Suppressor macrophage treated with lipopolysaccharide for 1 hour (primary cell): ENCODE measurements at regions not wholly inside any gene's neighbourhood (a gene's known extent, or its start where the extent isn't known, plus 50 kb on each side); places are given as distances from the start of the nearest gene placed in this dataset.
"Not testable (repeated sequence)": the region's sequence is repeated elsewhere in the genome, so short reads cannot be mapped to it uniquely, and the experiment has no call there.

Source experiments
- DNase-seq, 3 donors: peaks; one replicate each; pipeline ENCODE4 v3.0.0-alpha.2; 2020 to 2022

- DNase-seq = no peak
Measured at GRCh38 chr13:64626105-64626504, 2604.0 kb downstream of the PCDH9 start.

- DNase-seq = no peak
Measured at GRCh38 chr13:64617231-64617630, 2612.9 kb downstream of the PCDH9 start.

GRCh38 chr13:64591971-64592370, 2638.2 kb downstream of the PCDH9 start:
- no peak for DNase-seq

GRCh38 chr13:64579331-64579730, 2650.8 kb downstream of the PCDH9 start:
- DNase-seq = no peak

GRCh38 chr13:64568748-64569147, 2661.4 kb downstream of the PCDH9 start:
- DNase-seq = no peak

- DNase-seq = not testable (repeated sequence)
Measured at GRCh38 chr13:64558031-64558430, 2672.1 kb downstream of the PCDH9 start.

DNA sequence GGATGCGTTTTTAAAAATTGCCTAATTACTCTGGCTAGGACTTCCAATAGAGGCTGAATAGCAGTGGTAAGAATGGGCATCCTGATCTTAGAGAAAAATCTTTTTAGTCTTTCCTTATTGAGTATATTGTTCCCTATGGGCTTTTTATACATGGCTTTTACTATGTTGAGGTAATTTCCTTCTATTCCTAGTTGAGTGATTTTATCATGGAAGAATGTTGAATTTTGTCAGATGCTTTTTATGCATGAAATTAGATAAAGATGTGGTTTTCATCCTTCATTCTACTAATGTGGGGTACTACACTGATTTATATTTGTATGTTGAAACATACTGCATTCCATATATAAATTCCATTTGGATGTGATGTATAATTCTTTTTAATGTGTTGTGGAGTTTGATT, 2673.8 kb downstream of the PCDH9 start:
- DNase-seq = no peak

DNA sequence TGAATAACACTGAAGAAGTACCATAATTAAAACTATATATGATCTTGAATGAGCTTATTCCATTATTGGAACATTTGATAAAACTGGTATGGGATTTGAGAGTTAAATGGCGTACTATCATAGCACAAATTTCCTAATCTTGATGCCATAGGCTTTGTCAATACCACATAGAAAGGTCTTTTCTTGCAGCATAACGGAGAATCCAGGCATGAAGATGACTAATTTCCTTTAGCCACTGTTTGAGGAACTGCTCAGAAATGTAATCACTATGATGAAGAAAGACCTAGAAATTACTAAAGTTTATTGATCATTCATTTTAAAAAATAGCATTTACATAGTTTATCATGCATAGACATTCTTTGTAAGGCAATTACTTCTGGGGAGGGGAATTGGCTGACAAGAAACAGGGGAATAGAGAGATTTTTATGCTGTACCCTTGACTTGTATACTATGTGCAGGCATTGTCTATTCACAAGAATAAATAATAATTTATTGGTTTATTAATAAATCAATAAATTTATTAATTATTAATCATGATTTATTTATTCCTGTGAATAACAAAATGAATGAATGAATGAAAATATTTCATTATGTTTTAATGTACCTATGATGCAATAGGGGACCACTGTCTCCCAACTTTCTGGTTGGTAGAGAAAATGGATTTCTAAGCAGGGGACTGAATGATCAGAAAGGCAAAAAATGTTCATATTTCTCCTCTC, 2676.6 kb downstream of the PCDH9 start:
- peak; percentile 46 to 64 (median 57) for DNase-seq

- DNase-seq = peak in 1 of 3 donors; percentile 1
Measured at GRCh38 chr13:64551755-64552154, 2678.4 kb downstream of the PCDH9 start.

- no peak for DNase-seq
Measured at GRCh38 chr13:64546371-64546770, 2683.8 kb downstream of the PCDH9 start.

DNA sequence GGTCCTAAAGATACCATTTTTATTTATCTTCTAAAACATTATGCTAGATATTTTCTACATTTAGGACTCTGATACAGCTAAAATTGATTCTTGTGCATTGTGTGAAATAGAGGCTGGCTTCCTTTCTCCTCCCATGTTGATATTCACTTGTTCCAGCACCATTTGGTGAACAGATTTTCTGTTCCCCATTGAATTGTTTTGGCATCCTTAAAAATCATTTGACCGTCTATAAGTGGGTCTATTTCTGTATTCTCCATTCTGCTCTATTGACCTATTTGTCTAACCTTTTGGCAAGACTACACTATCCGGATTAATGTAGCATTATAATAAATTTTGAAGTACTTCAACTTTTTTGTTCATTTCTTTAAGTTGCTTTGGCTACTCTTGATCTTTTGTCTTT, 2689.2 kb downstream of the PCDH9 start:
- no peak for DNase-seq

DNA sequence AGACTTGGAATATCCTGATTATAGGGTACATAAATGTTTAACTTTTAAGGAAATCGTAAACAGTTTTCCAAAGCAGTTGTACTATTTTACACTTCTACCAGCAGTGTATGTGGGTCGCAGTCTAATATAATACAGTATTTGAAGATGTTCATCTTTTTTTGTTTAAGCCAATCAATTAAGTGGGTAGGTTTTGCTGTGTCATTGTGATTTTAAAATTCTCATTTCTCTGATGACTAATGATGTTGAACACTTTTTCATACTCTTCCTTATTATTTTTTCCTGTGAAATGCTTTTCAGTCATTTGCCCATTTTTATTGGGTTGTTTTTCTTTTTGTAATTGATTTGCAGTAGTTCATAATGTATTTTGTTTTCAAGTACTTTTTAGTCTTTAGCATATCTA, 2689.7 kb downstream of the PCDH9 start:
- DNase-seq = no peak

DNA sequence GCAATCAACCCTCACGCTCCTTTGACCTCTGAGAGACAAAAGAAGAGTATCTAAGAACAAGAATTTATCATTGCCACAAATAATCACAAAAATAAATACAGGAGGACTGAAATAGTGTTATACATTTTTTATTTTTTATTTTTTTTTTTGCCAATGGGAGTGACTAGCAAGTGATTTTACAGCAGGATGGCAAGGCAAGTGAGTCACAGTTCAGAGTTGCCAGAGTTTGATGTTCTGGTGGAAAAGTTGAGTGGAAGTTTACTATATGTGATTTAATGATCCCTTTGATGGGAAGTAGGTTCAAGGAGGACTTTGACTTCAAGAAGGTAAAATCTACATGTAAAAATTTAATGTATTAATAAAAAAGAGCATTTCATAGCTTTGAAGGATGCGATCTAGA, 2691.4 kb downstream of the PCDH9 start:
- DNase-seq = no peak

GRCh38 chr13:64534302-64534701, 2695.8 kb downstream of the PCDH9 start:
- no peak for DNase-seq

DNA sequence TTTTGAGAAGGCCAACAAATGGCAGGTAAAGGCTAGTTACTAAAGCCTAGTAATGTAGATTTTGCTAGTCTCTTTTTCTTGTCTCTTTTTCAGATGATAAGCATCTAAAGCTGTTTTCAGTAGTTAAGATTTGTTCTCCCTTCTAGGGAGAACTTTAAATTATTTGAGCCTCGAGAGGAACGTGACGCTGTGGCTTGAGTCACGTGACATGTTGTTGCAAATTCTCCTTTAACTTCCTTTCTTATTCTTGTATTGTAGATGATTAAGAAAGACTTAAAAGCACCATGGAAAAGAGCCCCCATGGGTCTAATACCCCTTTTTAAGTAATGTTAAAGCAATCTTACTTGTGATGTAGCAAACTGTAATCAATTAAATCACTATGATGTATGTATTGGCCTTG, 2698.7 kb downstream of the PCDH9 start:
- peak in 1 of 3 donors; percentile 2 for DNase-seq

DNA sequence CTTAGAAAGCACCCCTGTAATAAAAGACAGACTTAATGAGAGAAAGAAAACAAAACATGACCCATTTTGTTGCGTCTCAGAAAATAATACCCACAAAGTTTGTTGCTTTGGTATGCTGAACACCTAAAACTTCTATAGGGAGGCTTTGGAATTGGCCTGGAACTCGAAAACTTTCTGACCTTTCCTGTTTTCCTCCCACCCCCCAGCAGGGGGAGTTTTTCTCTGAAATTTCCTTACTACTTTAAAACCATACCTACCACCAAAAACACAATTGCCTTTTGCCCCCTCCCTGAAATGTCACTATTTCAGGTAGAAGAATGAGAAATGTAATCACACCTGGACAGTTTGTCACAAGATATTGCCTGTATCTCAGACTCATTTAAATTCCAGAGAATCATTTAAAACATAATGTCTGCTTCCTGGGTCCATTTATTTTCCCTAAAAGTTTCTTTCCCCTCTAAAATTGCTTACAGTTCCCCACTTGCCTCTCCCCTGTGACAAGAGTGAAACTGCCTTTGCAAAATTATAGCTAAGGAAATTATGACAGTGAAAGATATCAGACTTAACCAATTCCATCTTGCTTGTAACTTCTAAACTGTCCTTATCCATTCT, 2700.2 kb downstream of the PCDH9 start:
- peak in 2 of 3 donors; percentile 38 to 39 for DNase-seq

GRCh38 chr13:64528838-64529237, 2701.3 kb downstream of the PCDH9 start:
- DNase-seq = no peak

DNA sequence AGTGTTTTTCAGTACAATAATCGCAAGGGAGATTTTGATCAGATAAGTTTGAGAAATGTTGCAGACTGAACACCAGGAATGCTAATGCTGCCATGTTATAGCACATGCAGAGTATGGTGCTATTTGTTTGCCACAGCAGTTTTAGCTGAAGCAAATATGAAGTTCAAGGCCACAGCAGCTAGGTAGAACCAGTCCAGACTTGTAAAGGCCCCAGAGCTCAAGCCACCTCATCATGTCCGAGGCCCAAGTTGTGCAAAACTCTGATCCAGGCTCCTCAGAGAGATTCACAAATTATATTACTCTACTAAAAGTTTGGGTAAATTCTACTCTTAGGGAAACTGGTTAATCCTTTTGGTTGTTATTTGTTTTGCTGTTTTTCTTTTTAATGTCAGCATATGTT, 2702.6 kb downstream of the PCDH9 start:
- no peak for DNase-seq

DNA sequence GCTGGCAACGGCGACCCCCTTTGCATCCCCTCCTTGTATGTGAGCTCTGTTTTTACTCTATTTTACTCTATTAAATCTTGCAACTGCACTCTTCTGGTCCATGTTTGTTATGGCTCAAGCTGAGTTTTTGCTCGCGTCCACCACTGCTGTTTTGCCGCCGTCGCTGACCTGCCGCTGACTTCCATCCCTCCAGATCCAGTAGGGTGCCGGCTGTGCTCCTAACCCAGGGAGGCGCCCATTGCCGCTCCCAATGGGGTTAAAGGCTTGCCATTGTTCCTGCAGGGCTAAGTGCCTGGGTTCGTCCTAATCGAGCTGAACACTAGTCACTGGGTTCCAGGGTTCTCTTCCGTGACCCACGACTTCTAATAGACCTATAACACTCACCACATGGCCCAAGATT, 2704.4 kb downstream of the PCDH9 start:
- no peak for DNase-seq

DNA sequence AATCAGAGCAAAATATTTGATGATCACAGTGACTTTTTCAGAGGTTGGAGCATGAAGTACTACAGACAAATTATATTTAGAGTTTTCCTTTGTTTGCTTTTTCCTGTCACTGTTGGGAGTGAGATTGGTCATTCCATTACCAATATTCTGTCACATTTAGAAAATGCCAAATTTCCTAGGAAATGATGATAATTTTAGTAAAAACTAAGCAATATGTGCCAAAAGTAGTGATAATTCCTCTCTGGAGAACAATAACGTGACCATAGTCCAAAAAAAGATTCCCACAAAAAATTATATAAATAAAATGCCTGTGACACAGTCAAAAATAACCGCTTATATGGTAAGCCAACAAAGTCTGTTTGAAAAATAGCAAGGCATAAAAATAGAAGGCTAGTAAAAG, 2719.4 kb downstream of the PCDH9 start:
- DNase-seq = no peak

- DNase-seq = no peak
Measured at GRCh38 chr13:64506246-64506645, 2723.9 kb downstream of the PCDH9 start.

DNA sequence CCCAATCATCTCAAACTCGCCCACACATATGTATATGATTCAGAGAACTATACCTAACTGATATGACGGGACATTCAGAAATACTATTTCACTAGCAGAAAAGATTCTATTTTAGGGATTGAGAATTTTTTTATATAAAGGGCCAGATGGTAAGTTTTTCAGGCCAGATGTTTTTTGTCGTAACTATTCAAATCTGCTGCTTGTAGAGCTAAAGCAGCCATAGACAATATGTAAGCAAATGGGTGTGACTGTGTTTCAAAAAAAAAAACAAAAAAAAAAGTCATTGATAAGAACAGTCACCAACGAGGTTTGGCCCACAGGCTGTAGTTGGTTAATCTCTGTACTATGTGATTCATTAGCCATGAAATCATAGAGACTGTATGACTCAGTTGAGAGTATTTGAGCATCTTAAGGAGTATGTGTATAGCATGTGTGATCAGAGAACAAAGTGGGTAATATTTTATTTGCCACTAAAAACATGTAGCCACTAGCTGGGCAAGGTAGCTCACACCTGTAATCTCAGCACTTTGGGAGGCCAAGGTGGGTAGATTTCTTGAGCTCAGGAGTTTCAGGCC, 2724.7 kb downstream of the PCDH9 start:
- no peak for DNase-seq

GRCh38 chr13:64488731-64489130, 2741.4 kb downstream of the PCDH9 start:
- DNase-seq = no peak

- no peak for DNase-seq
Measured at GRCh38 chr13:64482373-64482772, 2747.8 kb downstream of the PCDH9 start.

DNA sequence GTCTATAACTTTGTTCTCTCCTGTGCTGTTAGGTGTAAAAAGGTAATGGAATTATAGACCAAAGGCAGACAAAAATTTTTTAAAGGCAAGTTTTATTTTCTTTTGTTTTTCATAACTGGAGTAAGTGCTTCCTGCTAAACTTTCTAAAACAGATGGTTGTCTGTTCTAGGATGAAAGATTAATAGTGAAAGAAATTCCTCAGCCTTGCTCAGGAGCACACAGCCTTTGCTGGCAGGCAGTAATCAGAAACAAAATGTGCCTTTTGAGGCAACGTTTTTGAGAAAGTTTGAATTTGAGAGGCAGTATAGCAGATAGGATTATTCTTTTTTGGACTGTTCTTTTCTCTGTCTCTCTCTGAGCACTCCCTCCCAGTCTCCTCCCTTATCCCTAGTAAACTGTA, 2749.5 kb downstream of the PCDH9 start:
- no peak for DNase-seq
